C4-2B (cell line): ENCODE measurements at regions not wholly inside any gene's neighbourhood (a gene's known extent, or its start where the extent isn't known, plus 50 kb on each side); places are given as distances from the start of the nearest gene placed in this dataset.

Experiments used
- H3K27ac ChIP-seq: fragments of 450-650 bp; 2 replicates; pipeline ENCODE4 v1.5.1; 2017
- CTCF ChIP-seq: fragments of 450-650 bp; conservative IDR thresholded peaks from 2 replicates; pipeline ENCODE4 v1.5.1; 2017; ENCODE audit warnings: mild to moderate bottlenecking
- ZFX ChIP-seq: fragments of 450-650 bp; IDR thresholded peaks from 2 replicates; pipeline ENCODE4 v1.6.1; 2017

DNA sequence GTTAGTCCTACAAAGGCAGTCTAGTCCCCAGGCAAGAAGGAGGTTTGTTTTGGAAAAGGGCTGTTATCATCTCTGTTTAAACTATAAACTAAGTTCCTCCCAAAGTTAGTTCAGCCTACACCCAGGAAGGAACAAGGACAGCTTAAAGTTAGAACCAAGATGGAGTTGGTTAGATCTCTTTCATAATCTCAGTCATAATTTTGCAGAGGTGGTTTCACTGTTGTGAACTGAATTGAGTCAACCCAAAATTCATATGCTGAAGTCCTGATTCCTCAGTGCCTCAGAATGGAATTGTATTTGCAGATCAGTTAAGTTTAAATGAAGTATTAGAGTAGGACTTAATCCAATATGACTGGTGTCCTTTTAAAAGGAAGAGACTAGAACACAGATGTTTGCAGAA, 101.0 kb upstream of the C3orf80 start:
- TF ChIP-seq ZFX: no peak
- no peak overlapping the region for H3K27ac ChIP-seq

- TF ChIP-seq CTCF: no peak
- no peak for TF ChIP-seq ZFX
- H3K27ac ChIP-seq: no peak overlapping the region
Measured at GRCh38 chr3:160125258-160125657, 100.0 kb upstream of the C3orf80 start.

DNA sequence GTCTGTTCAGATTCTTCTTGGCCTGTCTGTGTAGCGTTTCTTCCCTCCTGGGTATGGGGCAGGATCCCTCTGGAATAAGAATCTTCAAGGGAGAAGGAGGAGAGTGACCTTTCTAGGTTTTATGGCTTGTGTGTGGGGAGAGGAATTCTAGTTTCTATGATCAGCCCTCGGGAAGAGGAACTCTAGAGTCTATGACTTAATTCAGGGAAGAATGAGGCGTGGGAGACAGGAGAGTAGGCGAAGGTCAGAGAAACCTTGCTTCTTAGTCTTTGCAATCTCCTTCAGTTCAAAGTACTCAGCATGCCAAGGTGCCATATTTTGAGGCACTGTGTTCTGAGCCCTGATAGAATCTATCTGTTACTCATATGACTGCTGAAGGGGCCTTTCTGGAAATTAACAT, 99.2 kb upstream of the C3orf80 start:
- H3K27ac ChIP-seq: no peak overlapping the region
- TF ChIP-seq ZFX (no peak), CTCF (no peak)

GRCh38 chr3:160126761-160127160, 98.5 kb upstream of the C3orf80 start:
- H3K27ac ChIP-seq: no peak overlapping the region
- TF ChIP-seq ZFX (no peak), CTCF (no peak)

GRCh38 chr3:160127308-160127707, 97.9 kb upstream of the C3orf80 start:
- TF ChIP-seq ZFX (no peak), CTCF (no peak)
- H3K27ac ChIP-seq: no peak overlapping the region

DNA sequence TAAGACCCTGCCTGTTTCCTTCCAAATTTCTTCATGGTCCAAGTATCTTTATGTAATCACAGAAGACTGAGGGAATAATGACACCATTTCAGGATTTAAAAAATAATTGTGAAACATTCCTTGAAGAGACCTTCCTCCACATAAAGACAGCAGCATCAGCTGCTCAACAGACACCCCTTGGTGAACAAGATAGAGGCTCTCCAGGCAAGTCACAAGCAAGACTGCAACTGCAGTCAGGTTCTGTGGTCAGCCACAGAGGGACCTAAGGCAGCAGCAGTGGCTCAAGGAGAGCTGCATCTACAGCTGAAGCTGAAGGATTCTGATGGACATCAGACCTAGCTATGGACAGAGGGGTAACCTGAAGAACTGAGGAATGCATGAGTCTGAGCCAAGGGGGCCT, 97.2 kb upstream of the C3orf80 start:
- no peak for TF ChIP-seq ZFX
- TF ChIP-seq CTCF: no peak

GRCh38 chr3:160129459-160130061, 95.7 kb upstream of the C3orf80 start:
- H3K27ac ChIP-seq: no peak overlapping the region
- TF ChIP-seq ZFX (no peak), CTCF (no peak)

More for the DNA sequence above, 97.2 kb upstream of the C3orf80 start:
- no peak overlapping the region for H3K27ac ChIP-seq

DNA sequence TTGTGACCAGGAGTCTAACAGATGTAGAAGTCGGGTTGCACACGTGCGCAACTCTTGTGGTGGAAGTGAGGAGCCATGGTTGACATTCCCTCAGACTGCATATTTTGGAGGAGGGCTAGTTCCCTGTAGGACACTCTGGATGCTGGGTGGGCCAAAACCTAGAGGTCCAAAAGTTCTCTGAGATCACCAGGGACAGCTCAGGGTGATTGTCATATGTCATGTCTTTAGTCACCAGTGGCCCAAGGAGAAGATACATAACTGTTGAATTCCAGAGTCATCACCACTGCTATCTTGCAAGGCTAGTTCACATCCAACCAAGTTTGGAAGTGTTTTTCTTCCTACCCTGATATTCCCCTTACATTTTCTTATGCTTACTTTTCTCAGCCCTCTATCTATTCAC, 95.2 kb upstream of the C3orf80 start:
- no peak overlapping the region for H3K27ac ChIP-seq
- TF ChIP-seq CTCF (no peak), ZFX (no peak)
